OCI-LY3 (cell line): ENCODE measurements at regions not wholly inside any gene's neighbourhood (a gene's known extent, or its start where the extent isn't known, plus 50 kb on each side); places are given as distances from the start of the nearest gene placed in this dataset.

Experiments
- H2AFZ ChIP-seq: fragments of 200-600, 300-600 bp; shearing (Covaris generic); 2 replicates; pipeline ENCODE4 v1.6.0; 2014; ENCODE audit warnings: antibody characterized with exemption, low read depth, low read length
- H3K27ac ChIP-seq: fragments of 200-600, 300-600 bp; sonication (generic); 2 replicates; pipeline ENCODE4 v1.5.1; 2014; ENCODE audit warnings: mild to moderate bottlenecking, low read length, moderate library complexity, mixed read lengths
- H3K27me3 ChIP-seq: fragments of 200-600, 300-600 bp; sonication (generic); 2 replicates; pipeline ENCODE4 v1.6.1; 2014; ENCODE audit warnings: low read depth, low read length, mixed read lengths
- H3K36me3 ChIP-seq: fragments of 200-600, 300-600 bp; sonication (generic); replicated peaks from 2 replicates; pipeline ENCODE3; 2014; ENCODE audit warnings: low read depth, low read length, mixed read lengths
- H3K4me1 ChIP-seq: fragments of 300-600, 200-600 bp; sonication (generic); 2 replicates; pipeline ENCODE4 v1.6.1; 2014; ENCODE audit warnings: low read length, mixed read lengths
- H3K4me2 ChIP-seq: fragments of 200-600, 300-600 bp; sonication (generic); 2 replicates; pipeline ENCODE4 v1.6.1; 2014; ENCODE audit warnings: low read length, mixed read lengths
- H3K4me3 ChIP-seq: fragments of 300-600, 200-600 bp; sonication (generic); 2 replicates; pipeline ENCODE4 v1.5.1; 2014; ENCODE audit warnings: antibody characterized with exemption, mild to moderate bottlenecking, low read length, moderate library complexity
- H3K79me2 ChIP-seq: fragments of 300-600, 200-600 bp; shearing (Covaris generic); 2 replicates; pipeline ENCODE4 v1.6.1; 2014; ENCODE audit warnings: mild to moderate bottlenecking, low read length, mixed read lengths
- H3K9ac ChIP-seq: fragments of 300-600, 200-600 bp; shearing (Covaris generic); 2 replicates; pipeline ENCODE4 v1.6.0; 2014; ENCODE audit warnings: mild to moderate bottlenecking, low read length, moderate library complexity
- H3K9me3 ChIP-seq: fragments of 200-600, 300-600 bp; shearing (Covaris generic); 2 replicates; pipeline ENCODE4 v1.6.1; 2014; ENCODE audit warnings: low read length, mixed read lengths; ENCODE audit not compliant: insufficient read depth
- H4K20me1 ChIP-seq: fragments of 200-600, 300-600 bp; sonication (generic); 2 replicates; pipeline ENCODE4 v1.6.1; 2016; ENCODE audit warnings: low read length, mixed read lengths; ENCODE audit not compliant: insufficient read depth
- CTCF ChIP-seq: fragments of 200-600, 300-600 bp; sonication (generic); IDR thresholded peaks from 2 replicates; pipeline ENCODE4 v1.5.1; 2014; ENCODE audit warnings: antibody characterized with exemption, low read length, low read depth
- EZH2phosphoT487 ChIP-seq: fragments of 200-600 bp; shearing (Covaris generic); IDR thresholded peaks from 2 replicates; pipeline ENCODE4 v1.6.1; 2018; ENCODE audit warnings: antibody characterized with exemption, mixed run types, low read depth

GRCh38 chr1:193404236-193404635 lies 217.8 kb upstream of the B3GALT2 start:
- Histone ChIP-seq H3K36me3 (no peaks in the 10 kb centered on the region), H3K27ac (no peak overlapping the region), H3K4me2 (no peak overlapping the region), H3K9me3 (no peaks in the 10 kb centered on the region), H3K79me2 (no peaks in the 10 kb centered on the region), H2AFZ (no peak overlapping the region), H3K4me1 (peaks cover 17% of the 10 kb centered on the region), H4K20me1 (no peaks in the 10 kb centered on the region), H3K4me3 (no peak overlapping the region), H3K27me3 (no peaks in the 10 kb centered on the region), H3K9ac (no peak overlapping the region)
- TF ChIP-seq EZH2phosphoT487 (no peak), CTCF (no peak)

GRCh38 chr1:193402977-193403376 lies 216.6 kb upstream of the B3GALT2 start:
- Histone ChIP-seq H3K4me2 (no peak overlapping the region), H3K4me1 (peaks cover 17% of the 10 kb centered on the region), H2AFZ (no peak overlapping the region), H4K20me1 (no peaks in the 10 kb centered on the region), H3K27me3 (no peaks in the 10 kb centered on the region), H3K79me2 (no peaks in the 10 kb centered on the region), H3K36me3 (no peaks in the 10 kb centered on the region), H3K4me3 (no peak overlapping the region), H3K27ac (no peak overlapping the region), H3K9ac (no peak overlapping the region), H3K9me3 (no peaks in the 10 kb centered on the region)
- TF ChIP-seq CTCF (no peak), EZH2phosphoT487 (no peak)

GRCh38 chr1:193402037-193402436 lies 215.6 kb upstream of the B3GALT2 start:
- Histone ChIP-seq H4K20me1 (no peaks in the 10 kb centered on the region), H3K79me2 (no peaks in the 10 kb centered on the region), H3K27me3 (no peaks in the 10 kb centered on the region), H3K9ac (no peak overlapping the region), H3K4me2 (no peak overlapping the region), H2AFZ (no peak overlapping the region), H3K9me3 (no peaks in the 10 kb centered on the region), H3K4me1 (peaks cover 15% of the 10 kb centered on the region), H3K36me3 (no peaks in the 10 kb centered on the region), H3K4me3 (no peak overlapping the region), H3K27ac (no peak overlapping the region)
- no peak for TF ChIP-seq EZH2phosphoT487
- TF ChIP-seq CTCF, result no peak

- no peak overlapping the region for H3K4me3 ChIP-seq
- H3K36me3 ChIP-seq, result no peaks in the 10 kb centered on the region
- no peak overlapping the region for H3K4me2 ChIP-seq
- no peak overlapping the region for H3K9ac ChIP-seq
- H3K27me3 ChIP-seq, result no peaks in the 10 kb centered on the region
- no peak overlapping the region for H2AFZ ChIP-seq
- H3K27ac ChIP-seq, result no peak overlapping the region
- no peaks in the 10 kb centered on the region for H4K20me1 ChIP-seq
- H3K4me1 ChIP-seq, result no peaks in the 10 kb centered on the region
- TF ChIP-seq CTCF, result no peak
- no peak for TF ChIP-seq EZH2phosphoT487
- H3K9me3 ChIP-seq, result no peaks in the 10 kb centered on the region
- H3K79me2 ChIP-seq, result no peaks in the 10 kb centered on the region
Observed at GRCh38 chr1:193394336-193394735, 207.9 kb upstream of the B3GALT2 start.
